ENCODE measurements at regions not wholly inside any gene's neighbourhood (a gene's known extent, or its start where the extent isn't known, plus 50 kb on each side); places are given as distances from the start of the nearest gene placed in this dataset.
"Not testable (repeated sequence)": the region's sequence is repeated elsewhere in the genome, so short reads cannot be mapped to it uniquely, and the experiment has no call there.

DNA sequence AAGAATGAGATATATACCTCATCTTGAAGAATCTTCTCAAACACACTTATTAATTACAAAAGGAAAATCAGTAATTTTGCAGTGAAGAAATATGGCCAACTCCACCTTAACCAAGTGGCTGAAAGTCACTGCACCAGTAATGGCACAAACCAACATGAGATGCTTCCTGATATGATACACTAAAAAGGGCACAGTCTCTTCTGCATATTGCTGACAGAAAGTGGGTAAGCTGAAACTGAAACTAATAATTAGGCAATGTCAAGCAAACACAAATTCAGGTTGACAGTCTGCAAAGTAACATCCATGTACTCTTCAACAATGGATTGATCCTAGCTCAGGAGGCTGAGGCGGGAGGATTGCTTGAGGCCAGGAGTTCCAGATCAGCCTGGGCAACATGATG lies 56.1 kb downstream of the ZNF22 start:
- TF ChIP-seq, protein P1, sequence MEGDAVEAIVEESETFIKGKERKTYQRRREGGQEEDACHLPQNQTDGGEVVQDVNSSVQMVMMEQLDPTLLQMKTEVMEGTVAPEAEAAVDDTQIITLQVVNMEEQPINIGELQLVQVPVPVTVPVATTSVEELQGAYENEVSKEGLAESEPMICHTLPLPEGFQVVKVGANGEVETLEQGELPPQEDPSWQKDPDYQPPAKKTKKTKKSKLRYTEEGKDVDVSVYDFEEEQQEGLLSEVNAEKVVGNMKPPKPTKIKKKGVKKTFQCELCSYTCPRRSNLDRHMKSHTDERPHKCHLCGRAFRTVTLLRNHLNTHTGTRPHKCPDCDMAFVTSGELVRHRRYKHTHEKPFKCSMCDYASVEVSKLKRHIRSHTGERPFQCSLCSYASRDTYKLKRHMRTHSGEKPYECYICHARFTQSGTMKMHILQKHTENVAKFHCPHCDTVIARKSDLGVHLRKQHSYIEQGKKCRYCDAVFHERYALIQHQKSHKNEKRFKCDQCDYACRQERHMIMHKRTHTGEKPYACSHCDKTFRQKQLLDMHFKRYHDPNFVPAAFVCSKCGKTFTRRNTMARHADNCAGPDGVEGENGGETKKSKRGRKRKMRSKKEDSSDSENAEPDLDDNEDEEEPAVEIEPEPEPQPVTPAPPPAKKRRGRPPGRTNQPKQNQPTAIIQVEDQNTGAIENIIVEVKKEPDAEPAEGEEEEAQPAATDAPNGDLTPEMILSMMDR (IDR thresholded peaks at IDR 0.05), result not testable (repeated sequence)
- not testable (repeated sequence) for TF ChIP-seq EZH2phosphoT487 (IDR thresholded peaks at IDR 0.05)

All from neural progenitor cell (in vitro differentiated cells).